ENCODE measurements at regions not wholly inside any gene's neighbourhood (a gene's known extent, or its start where the extent isn't known, plus 50 kb on each side); places are given as distances from the start of the nearest gene placed in this dataset.
"Not testable (repeated sequence)": the region's sequence is repeated elsewhere in the genome, so short reads cannot be mapped to it uniquely, and the experiment has no call there.

DNA sequence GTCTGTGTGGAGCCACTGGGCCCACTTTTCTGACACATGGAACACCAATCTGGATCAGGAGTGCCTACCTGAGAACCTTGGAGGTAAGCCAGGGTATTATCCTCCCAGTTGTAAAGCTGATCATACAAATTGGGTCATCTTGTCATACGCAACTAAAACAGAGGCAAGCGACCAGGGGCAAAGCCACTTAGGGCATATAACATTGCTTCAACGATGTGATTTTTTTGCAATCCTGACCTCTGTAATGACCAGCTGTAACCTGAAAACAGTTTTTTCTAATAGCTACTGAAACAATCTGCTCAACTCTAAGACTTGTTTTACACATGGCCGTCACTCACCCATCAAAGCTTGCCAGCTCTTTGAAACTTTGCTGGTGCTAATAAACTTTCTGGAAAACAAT lies 261.5 kb upstream of the AGTR2 start:
- 78 to 100% methylated on average over 1 to 4 of the region's 4 CpGs for WGBS, 2 donors (ENCODE audit: low coverage in 1 of 2)
- intact Hi-C loops (cut with DNase I; ENCODE audit: low total_unique reads), result no loop called here
- no peaks in the 10 kb centered on the region for H3K4me1 ChIP-seq
- no peak overlapping the region for H3K27ac ChIP-seq
- DNase-seq, result no peak
- no peaks in the 10 kb centered on the region for H3K36me3 ChIP-seq
- TF ChIP-seq POLR2AphosphoS5 (IDR thresholded peaks at IDR 0.05) (no peak), EP300 (IDR thresholded peaks at IDR 0.05; ENCODE audit: low read depth) (no peak), POLR2A (IDR thresholded peaks at IDR 0.05) (no peak)
- TF ChIP-seq, protein P1, sequence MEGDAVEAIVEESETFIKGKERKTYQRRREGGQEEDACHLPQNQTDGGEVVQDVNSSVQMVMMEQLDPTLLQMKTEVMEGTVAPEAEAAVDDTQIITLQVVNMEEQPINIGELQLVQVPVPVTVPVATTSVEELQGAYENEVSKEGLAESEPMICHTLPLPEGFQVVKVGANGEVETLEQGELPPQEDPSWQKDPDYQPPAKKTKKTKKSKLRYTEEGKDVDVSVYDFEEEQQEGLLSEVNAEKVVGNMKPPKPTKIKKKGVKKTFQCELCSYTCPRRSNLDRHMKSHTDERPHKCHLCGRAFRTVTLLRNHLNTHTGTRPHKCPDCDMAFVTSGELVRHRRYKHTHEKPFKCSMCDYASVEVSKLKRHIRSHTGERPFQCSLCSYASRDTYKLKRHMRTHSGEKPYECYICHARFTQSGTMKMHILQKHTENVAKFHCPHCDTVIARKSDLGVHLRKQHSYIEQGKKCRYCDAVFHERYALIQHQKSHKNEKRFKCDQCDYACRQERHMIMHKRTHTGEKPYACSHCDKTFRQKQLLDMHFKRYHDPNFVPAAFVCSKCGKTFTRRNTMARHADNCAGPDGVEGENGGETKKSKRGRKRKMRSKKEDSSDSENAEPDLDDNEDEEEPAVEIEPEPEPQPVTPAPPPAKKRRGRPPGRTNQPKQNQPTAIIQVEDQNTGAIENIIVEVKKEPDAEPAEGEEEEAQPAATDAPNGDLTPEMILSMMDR (IDR thresholded peaks at IDR 0.05), result no peak
- H3K9me3 ChIP-seq, result no peaks in the 10 kb centered on the region
- in situ Hi-C loops (cut with MboI; ENCODE audit: low pct_ligation_motif_present in 1 of 4, low pct_unique_long_range_greater_than_20kb in 1 of 4, low sequenced_read_pairs in 3 of 4), result no loop called here
- H3K27me3 ChIP-seq, result no peaks in the 10 kb centered on the region
- no peak overlapping the region for H3K4me3 ChIP-seq

DNA sequence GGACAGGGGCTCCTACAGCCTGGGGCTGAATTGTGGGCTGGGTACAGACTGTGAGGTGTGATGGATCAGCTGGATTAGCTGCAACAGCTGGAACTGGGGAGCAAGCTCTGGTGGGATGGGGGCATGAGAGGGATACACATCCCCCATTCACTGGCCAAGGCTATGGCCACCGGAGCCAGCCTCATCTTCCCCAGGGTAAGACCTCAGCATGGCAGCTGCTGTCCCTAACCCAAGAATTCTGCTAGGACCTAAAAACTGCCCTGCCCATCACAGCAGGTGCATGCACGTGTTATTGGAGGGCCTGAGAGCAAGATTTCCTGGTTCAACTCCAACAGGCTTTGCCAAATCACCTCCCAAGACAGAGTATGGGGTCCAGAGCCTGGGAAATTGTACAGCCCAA lies 258.6 kb upstream of the AGTR2 start:
- no peaks in the 10 kb centered on the region for H3K27me3 ChIP-seq
- no peaks in the 10 kb centered on the region for H3K36me3 ChIP-seq
- TF ChIP-seq POLR2A (IDR thresholded peaks at IDR 0.05), result no peak
- no peak for TF ChIP-seq POLR2AphosphoS5 (IDR thresholded peaks at IDR 0.05)
- TF ChIP-seq, protein P1 (IDR thresholded peaks at IDR 0.05), result no peak
- no peak for TF ChIP-seq EP300 (IDR thresholded peaks at IDR 0.05; ENCODE audit: low read depth)
- no peak overlapping the region for H3K4me3 ChIP-seq
- no peak overlapping the region for H3K27ac ChIP-seq
- no peaks in the 10 kb centered on the region for H3K4me1 ChIP-seq
- in situ Hi-C loops (cut with MboI; ENCODE audit: low pct_ligation_motif_present in 1 of 4, low pct_unique_long_range_greater_than_20kb in 1 of 4, low sequenced_read_pairs in 3 of 4) (no loop called here), intact Hi-C loops (cut with DNase I; ENCODE audit: low total_unique reads) (no loop called here)
- H3K9me3 ChIP-seq, result no peaks in the 10 kb centered on the region
- no peak for DNase-seq
- 69% methylated on average over 2 of the region's 2 CpGs; no CpG with 5 or more reads in 1 of the 2 donors for WGBS, 2 donors (ENCODE audit: low coverage in 1 of 2)

DNA sequence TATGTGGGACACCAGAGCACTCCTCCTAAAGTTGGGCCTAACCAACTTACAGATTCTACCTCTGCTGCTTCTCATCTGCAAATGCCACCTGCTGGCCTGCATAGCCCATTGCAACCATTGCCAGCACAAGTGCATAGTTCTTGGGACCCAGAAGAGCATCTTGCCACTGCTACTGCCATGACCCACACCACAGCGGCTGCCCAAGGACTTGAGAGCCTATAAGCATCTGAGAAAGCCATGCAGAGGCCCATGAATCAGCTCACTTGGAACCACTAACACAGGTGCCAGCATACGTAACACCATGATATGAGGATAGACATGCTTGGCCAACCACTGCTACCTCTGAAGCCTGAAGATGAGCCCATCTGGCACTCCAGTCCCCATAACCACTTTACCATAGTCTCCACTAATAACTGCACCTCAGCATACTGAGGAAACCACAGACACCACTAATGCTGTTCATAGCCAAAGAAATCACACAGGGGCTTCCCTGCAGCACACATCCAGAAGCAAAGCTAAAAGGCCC lies 258.1 kb upstream of the AGTR2 start:
- Histone ChIP-seq H3K27ac (no peak overlapping the region), H3K4me3 (no peak overlapping the region), H3K36me3 (no peaks in the 10 kb centered on the region), H3K27me3 (no peaks in the 10 kb centered on the region), H3K4me1 (no peaks in the 10 kb centered on the region), H3K9me3 (no peaks in the 10 kb centered on the region)
- intact Hi-C loops (cut with DNase I; ENCODE audit: low total_unique reads) (no loop called here), in situ Hi-C loops (cut with MboI; ENCODE audit: low pct_ligation_motif_present in 1 of 4, low pct_unique_long_range_greater_than_20kb in 1 of 4, low sequenced_read_pairs in 3 of 4) (no loop called here)
- WGBS, 2 donors (ENCODE audit: low coverage in 1 of 2), result 56% methylated on average over 2 of the region's 2 CpGs; no CpG with 5 or more reads in 1 of the 2 donors
- TF ChIP-seq EP300 (IDR thresholded peaks at IDR 0.05; ENCODE audit: low read depth) (no peak), POLR2A (IDR thresholded peaks at IDR 0.05) (no peak), POLR2AphosphoS5 (IDR thresholded peaks at IDR 0.05) (no peak)
- TF ChIP-seq, protein P1 (IDR thresholded peaks at IDR 0.05), result peak in 1 of 5 experiments; percentile 14
- peak; percentile 24 for DNase-seq

DNA sequence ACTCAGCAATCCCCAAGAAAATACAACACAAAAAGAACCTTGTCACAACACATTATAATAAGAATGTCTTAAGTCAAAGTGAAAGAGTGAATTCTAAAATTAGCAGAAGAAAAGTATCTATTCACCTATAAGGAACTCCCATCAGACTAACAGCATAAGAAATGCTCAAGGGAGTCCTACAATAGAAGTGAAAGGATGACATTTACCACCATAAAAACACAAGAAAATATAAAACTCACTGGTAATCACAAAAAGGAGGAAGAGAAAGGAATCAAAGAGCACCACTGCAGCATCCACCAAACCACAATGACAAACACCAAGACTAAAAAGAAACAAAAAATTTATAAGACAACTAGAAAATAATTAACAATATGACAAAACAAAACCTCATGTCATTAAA lies 257.0 kb upstream of the AGTR2 start:
- in situ Hi-C loops (cut with MboI; ENCODE audit: low pct_ligation_motif_present in 1 of 4, low pct_unique_long_range_greater_than_20kb in 1 of 4, low sequenced_read_pairs in 3 of 4) (no loop called here), intact Hi-C loops (cut with DNase I; ENCODE audit: low total_unique reads) (no loop called here)
- TF ChIP-seq, protein P1 (IDR thresholded peaks at IDR 0.05), result no peak
- TF ChIP-seq POLR2A (IDR thresholded peaks at IDR 0.05), result no peak
- no peak for TF ChIP-seq POLR2AphosphoS5 (IDR thresholded peaks at IDR 0.05)
- no peak for TF ChIP-seq EP300 (IDR thresholded peaks at IDR 0.05; ENCODE audit: low read depth)
- no peak for DNase-seq
- Histone ChIP-seq H3K4me1 (no peaks in the 10 kb centered on the region), H3K36me3 (no peaks in the 10 kb centered on the region), H3K4me3 (no peak overlapping the region), H3K9me3 (no peaks in the 10 kb centered on the region), H3K27ac (no peak overlapping the region), H3K27me3 (no peaks in the 10 kb centered on the region)

DNA sequence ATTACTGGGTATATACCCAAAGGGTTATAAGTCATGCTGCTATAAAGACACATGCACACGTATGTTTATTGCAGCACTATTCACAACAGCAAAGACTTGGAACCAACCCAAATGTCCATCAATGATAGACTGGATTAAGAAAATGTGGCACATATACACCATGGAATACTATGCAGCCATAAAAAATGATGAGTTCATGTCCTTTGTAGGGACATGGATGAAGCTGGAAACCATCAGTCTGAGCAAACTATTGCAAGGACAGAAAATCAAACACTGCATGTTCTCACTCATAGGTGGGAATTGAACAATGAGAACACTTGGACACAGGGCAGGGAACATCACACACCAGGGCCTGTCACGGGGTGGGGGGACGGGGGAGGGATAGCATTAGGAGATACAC lies 254.9 kb upstream of the AGTR2 start:
- H3K9me3 ChIP-seq; in situ Hi-C loops (cut with MboI; ENCODE audit: low pct_ligation_motif_present in 1 of 4, low pct_unique_long_range_greater_than_20kb in 1 of 4, low sequenced_read_pairs in 3 of 4); intact Hi-C loops (cut with DNase I; ENCODE audit: low total_unique reads): not testable (repeated sequence)

More for the DNA sequence above, 254.9 kb upstream of the AGTR2 start:
- not testable (repeated sequence) for H3K27ac ChIP-seq, H3K27me3 ChIP-seq, H3K4me1 ChIP-seq, H3K4me3 ChIP-seq, DNase-seq, H3K36me3 ChIP-seq
- whole genome bisulfite sequencing, 2 donors (ENCODE audit: low coverage in 1 of 2), result 78% methylated on average over 3 of the region's 3 CpGs; no CpG with 5 or more reads in 1 of the 2 donors

Data from transverse colon (tissue), 4 donors.